Panc1 (cell line): ENCODE measurements at regions not wholly inside any gene's neighbourhood (a gene's known extent, or its start where the extent isn't known, plus 50 kb on each side); places are given as distances from the start of the nearest gene placed in this dataset.

Experiments
- ATAC-seq: fragments of 200-7000 bp; cut with Tn5 transposase; 2 replicates; pipeline ENCODE4 v1.9.1; 2020; ENCODE audit warnings: mild to moderate bottlenecking, moderate library complexity
- BruUV-seq: library from RNA; stranded (reverse); fragments of 400-500 nt; replicated peaks from 2 replicates; lab custom pipeline; 2021; lab: Mats Ljungman, UMichigan
- CTCF ChIA-PET: fragments of 300-600 bp; sonication (Branson Sonifier 250); formaldehyde crosslinking; loops from one replicate; lab custom pipeline; 2022; ENCODE audit warnings: antibody characterized with exemption; lab: Charles Lee
- POLR2A ChIA-PET: fragments of 300-600 bp; sonication (Branson Sonifier 250); formaldehyde crosslinking; loops from one replicate; lab custom pipeline; 2022; ENCODE audit warnings: antibody characterized with exemption; lab: Charles Lee
- DNase-seq: peaks from one replicate; pipeline ENCODE4 v3.0.0-alpha.2; 2010; ENCODE audit warnings: low read depth, low spot score
- H3K27ac ChIP-seq: 2 replicates; pipeline ENCODE4 v1.5.1; 2011; ENCODE audit warnings: mild to moderate bottlenecking, low read length, inconsistent platforms
- H3K27me3 ChIP-seq: fragments of 200-500 bp; sonication (Bioruptor generic); 2 replicates; pipeline ENCODE4 v1.6.0; 2014; ENCODE audit warnings: low read length, inconsistent platforms; ENCODE audit not compliant: control insufficient read depth, insufficient read depth
- H3K36me3 ChIP-seq: fragments of 200-500 bp; sonication (Bioruptor generic); 2 replicates; pipeline ENCODE4 v1.5.1; 2014; ENCODE audit warnings: inconsistent platforms, mild to moderate bottlenecking, low read length, moderate library complexity; ENCODE audit not compliant: control insufficient read depth, insufficient read depth
- H3K4me1 ChIP-seq: 2 replicates; pipeline ENCODE4 v1.5.1; 2011; ENCODE audit warnings: inconsistent platforms, mild to moderate bottlenecking, low read length, moderate library complexity; ENCODE audit not compliant: control insufficient read depth, insufficient read depth
- H3K4me3 ChIP-seq, 2 experiments: 2 replicates each; pipeline ENCODE4 v1.5.1; 2011 to 2012; ENCODE audit warnings: low read depth in 2 of 2, low read length in 2 of 2, mild to moderate bottlenecking in 2 of 2, inconsistent platforms in 1 of 2, moderate library complexity in 1 of 2
- H3K9me3 ChIP-seq: fragments of 200-500 bp; sonication (Bioruptor generic); 2 replicates; pipeline ENCODE4 v1.5.1; 2014; ENCODE audit warnings: low read depth, mild to moderate bottlenecking, inconsistent platforms, low read length, moderate library complexity; ENCODE audit not compliant: control insufficient read depth, insufficient read depth
- CTCF ChIP-seq: fragments of 450-650 bp; IDR thresholded peaks from 2 replicates; pipeline ENCODE4 v1.5.1; 2017; ENCODE audit warnings: mild to moderate bottlenecking
- POLR2AphosphoS5 ChIP-seq: IDR thresholded peaks from 2 replicates; pipeline ENCODE4 v1.6.1; 2012; ENCODE audit warnings: mild to moderate bottlenecking, low read depth, low read length, moderate library complexity
- REST ChIP-seq, 2 experiments: IDR thresholded peaks; 2 replicates each; pipeline ENCODE4 v1.6.1; 2011 to 2012; ENCODE audit warnings: low read depth in 2 of 2, control low read depth in 1 of 2, low read length in 1 of 2, mild to moderate bottlenecking in 1 of 2, moderate library complexity in 1 of 2; ENCODE audit not compliant: insufficient read depth in 1 of 2
- SIN3A ChIP-seq: IDR thresholded peaks from 2 replicates; pipeline ENCODE4 v1.6.1; 2012; ENCODE audit warnings: low read depth, mild to moderate bottlenecking, low read length, moderate library complexity, borderline replicate concordance; ENCODE audit not compliant: insufficient read depth
- TCF7L2 ChIP-seq: IDR thresholded peaks from 2 replicates; pipeline ENCODE4 v1.6.1; 2011; ENCODE audit warnings: mild to moderate bottlenecking, low read depth, low read length, inconsistent platforms
- in situ Hi-C: cut with HindIII; loops from 2 replicates; pipeline ENCODE4 v1.10.0; 2016; ENCODE audit warnings: low sequenced_read_pairs, low pct_unique_long_range_greater_than_20kb
- intact Hi-C: fragments of 100-400 bp; cut with micrococcal nuclease; formaldehyde crosslinking; loops from one replicate; pipeline ENCODE4 v1.10.0; 2022; ENCODE audit not compliant: unreplicated experiment

GRCh38 chr7:96786261-96786997 lies 76.8 kb upstream of the SEM1 start:
- Histone ChIP-seq H3K36me3 (no peaks in the 10 kb centered on the region), H3K4me1 (no peaks in the 10 kb centered on the region), H3K27ac (no peak overlapping the region), H3K4me3 (no peak overlapping the region), H3K9me3 (no peaks in the 10 kb centered on the region), H3K27me3 (no peaks in the 10 kb centered on the region; the same call in 1 of the 2 replicates)
- no peak for ATAC-seq
- POLR2A ChIA-PET, result no interaction called here
- CTCF ChIA-PET, result no interaction called here
- BruUV-seq, result no TSS peak
- intact Hi-C loops (no loop called here), in situ Hi-C loops (no loop called here)
- DNase-seq, result no peak
- TF ChIP-seq TCF7L2 (no peak), SIN3A (no peak), REST (IDR thresholded peaks at IDR 0.05; ENCODE audit: insufficient read depth in 1 of 2, low read depth in 2 of 2, low read length in 1 of 2) (no peak), CTCF (no peak), POLR2AphosphoS5 (no peak)

GRCh38 chr7:96786998-96787395 lies 77.4 kb upstream of the SEM1 start:
- H3K4me1 ChIP-seq, result no peaks in the 10 kb centered on the region
- ChIA-PET POLR2A (no interaction called here), CTCF (no interaction called here)
- no TSS peak for BruUV-seq
- H3K4me3 ChIP-seq, result no peak overlapping the region
- DNase-seq (no peak), ATAC-seq (no peak)
- in situ Hi-C loops, result no loop called here
- no peaks in the 10 kb centered on the region for H3K36me3 ChIP-seq
- no peaks in the 10 kb centered on the region; the same call in 1 of the 2 replicates for H3K27me3 ChIP-seq
- intact Hi-C loops, result no loop called here
- H3K9me3 ChIP-seq, result no peaks in the 10 kb centered on the region
- H3K27ac ChIP-seq, result no peak overlapping the region
- TF ChIP-seq POLR2AphosphoS5 (no peak), CTCF (no peak), SIN3A (no peak), REST (IDR thresholded peaks at IDR 0.05; ENCODE audit: insufficient read depth in 1 of 2, low read depth in 2 of 2, low read length in 1 of 2) (no peak), TCF7L2 (no peak)
